K562 (cell line): ENCODE measurements at regions not wholly inside any gene's neighbourhood (a gene's known extent, or its start where the extent isn't known, plus 50 kb on each side); places are given as distances from the start of the nearest gene placed in this dataset.

ENCODE experiments used
- ATAC-seq: fragments of 200-7000 bp; cut with Tn5 transposase; 3 replicates; pipeline ENCODE4 v1.9.1; 2020; ENCODE audit warnings: moderate library complexity
- BruUV-seq: library from RNA; stranded (reverse); fragments of 400-500 nt; replicated peaks from 2 replicates; lab custom pipeline; 2021; lab: Mats Ljungman, UMichigan
- CTCF ChIA-PET: fragments of 300-600 bp; formaldehyde crosslinking; extraction: SDS; loops from one replicate; lab custom pipeline; 2021; ENCODE audit warnings: low intra/inter-chr PET ratio; lab: Yijun Ruan, JAX
- POLR2A ChIA-PET: fragments of 300-600, 350-650 bp; sonication (Branson Sonifier 250); formaldehyde crosslinking; extraction: SDS; loops from one replicate; lab custom pipeline; 2021; ENCODE audit warnings: antibody characterized with exemption, inconsistent platforms; lab: Yijun Ruan, JAX
- DNase-seq, 4 experiments: peaks; one replicate each; pipeline versions ENCODE4 v3.0.0 to v3.0.0-alpha.2; 2011 to 2018; ENCODE audit warnings: low spot score in 3 of 4, mixed read lengths in 3 of 4; ENCODE audit errors: extremely low read depth in 1 of 4
- FAIRE-seq: peaks from 2 replicates; lab custom pipeline; 2011; peaks lifted over from hg19 to GRCh38; lab: Jason Lieb, UNC
- H2AFZ ChIP-seq: 2 replicates; pipeline ENCODE4 v1.6.0; 2011; ENCODE audit warnings: low read depth, low read length, control low read depth, inconsistent platforms
- H3K27ac ChIP-seq: fragments of 200-600 bp; 3 replicates; pipeline ENCODE4 v1.8.0; 2011; ENCODE audit warnings: low read depth, mild to moderate bottlenecking, control low read depth, inconsistent platforms, low read length, moderate library complexity, mixed read lengths; ENCODE audit errors: extremely low read depth
- H3K27me3 ChIP-seq, 2 experiments: fragments of 300-600 bp in 1 of 2; 2 replicates in 1 of 2; 3 replicates in 1 of 2; pipeline versions ENCODE4 v1.6.0 to v1.8.0; 2011; ENCODE audit warnings: inconsistent platforms in 2 of 2, low read length in 2 of 2, mild to moderate bottlenecking in 1 of 2, mixed read lengths in 1 of 2, moderate library complexity in 1 of 2; ENCODE audit not compliant: control insufficient read depth in 2 of 2, insufficient read depth in 2 of 2
- H3K36me3 ChIP-seq: fragments of 300-600 bp; 3 replicates; pipeline ENCODE4 v1.8.0; 2011; ENCODE audit warnings: mild to moderate bottlenecking, low read length, inconsistent platforms; ENCODE audit not compliant: control insufficient read depth, insufficient read depth
- H3K4me1 ChIP-seq, 2 experiments: fragments of 200-600 bp in 1 of 2; replicated peaks in 1 of 2; 2 replicates in 1 of 2; 3 replicates in 1 of 2; pipeline versions ENCODE4 v1.5.1 to v1.8.0; 2011; ENCODE audit warnings: inconsistent platforms in 2 of 2, low read length in 2 of 2, mild to moderate bottlenecking in 1 of 2, mixed read lengths in 1 of 2, moderate library complexity in 1 of 2; ENCODE audit not compliant: control insufficient read depth in 2 of 2, insufficient read depth in 2 of 2
- H3K4me2 ChIP-seq: 2 replicates; pipeline ENCODE4 v1.6.1; 2011; ENCODE audit warnings: low read length, control low read depth, inconsistent platforms, mixed read lengths; ENCODE audit not compliant: insufficient read depth
- H3K4me3 ChIP-seq: fragments of 200-600 bp; sonication (generic), shearing (Covaris generic); 2 replicates; pipeline ENCODE4 v1.5.1; 2016; ENCODE audit warnings: control low read depth, inconsistent platforms
- H3K79me2 ChIP-seq: fragments of 200-600 bp; 3 replicates; pipeline ENCODE4 v1.8.0; 2011; ENCODE audit warnings: low read length, inconsistent platforms; ENCODE audit not compliant: control insufficient read depth, insufficient read depth
- H3K9ac ChIP-seq, 2 experiments: 2 replicates each; pipeline versions ENCODE4 v1.6.0 to v1.6.1; 2011; ENCODE audit warnings: low read depth in 2 of 2, low read length in 2 of 2, control low read depth in 1 of 2, inconsistent platforms in 1 of 2, mild to moderate bottlenecking in 1 of 2, mixed read lengths in 1 of 2; ENCODE audit not compliant: insufficient read depth in 1 of 2
- H3K9me1 ChIP-seq: one replicate; pipeline ENCODE4 v1.6.0; 2011; ENCODE audit warnings: inconsistent platforms, mild to moderate bottlenecking, low read length, moderate library complexity; ENCODE audit not compliant: control insufficient read depth, insufficient read depth
- H3K9me3 ChIP-seq: replicated peaks from 2 replicates; pipeline ENCODE4 v1.5.1; 2011; ENCODE audit warnings: low read depth, low read length, inconsistent platforms; ENCODE audit not compliant: control insufficient read depth, insufficient read depth
- H4K20me1 ChIP-seq: replicated peaks from 2 replicates; pipeline ENCODE4 v1.6.1; 2011; ENCODE audit warnings: low read length, inconsistent platforms, mixed read lengths; ENCODE audit not compliant: control insufficient read depth, insufficient read depth
- GTF3C2 ChIP-seq: IDR thresholded peaks from 3 replicates; pipeline ENCODE4 v1.6.1; 2011; ENCODE audit warnings: borderline replicate concordance, mild to moderate bottlenecking, moderate library complexity; ENCODE audit not compliant: insufficient read length; ENCODE audit errors: extremely low read depth
- MCM5 ChIP-seq: fragments of 450-650 bp; IDR thresholded peaks from 2 replicates; pipeline ENCODE4 v1.6.1; 2016; ENCODE audit warnings: low read depth
- SETDB1 ChIP-seq: IDR thresholded peaks from one replicate; pipeline ENCODE4 v1.6.1; 2012; ENCODE audit warnings: low read length, control low read depth, inconsistent platforms
- WGBS: fragments of 100-300 bp; shearing (Covaris generic); methylation state at CpG from one replicate; pipeline ENCODE4 v1.1.6; 2016; ENCODE audit warnings: low coverage, mixed read lengths; ENCODE audit not compliant: insufficient coverage; ENCODE audit errors: missing lambda C conversion rate; 5-methylcytosine and 5-hydroxymethylcytosine counted together
- in situ Hi-C: fragments of 300-500 bp; cut with MboI; formaldehyde crosslinking; loops from 4 replicates; pipeline ENCODE4 v1.15.0; 2018; ENCODE audit warnings: inconsistent platforms, mixed read lengths
- intact Hi-C: fragments of 100-400 bp; cut with micrococcal nuclease; formaldehyde crosslinking; loops from 2 replicates; pipeline ENCODE4 v1.14.2; 2022

GRCh38 chr5:60163762-60164161 lies 270.2 kb upstream of the PDE4D start (continued):
- TF ChIP-seq GTF3C2 (no peak), MCM5 (no peak)

- no peak for TF ChIP-seq SETDB1
- TF ChIP-seq, all 486 proteins: peak for 0
- WGBS, result 0% methylated on average over 1 of the region's 1 CpG
- H3K4me3 ChIP-seq, result no peak overlapping the region
- intact Hi-C loops (loop anchor here (10.0 kb wide), 1 partner anchor 348 kb away; no protein-coding TSS in a partner anchor), in situ Hi-C loops (no loop called here)
- H3K9me3 ChIP-seq, result no peaks in the 10 kb centered on the region
- DNase-seq (no peak), FAIRE-seq (no peak), ATAC-seq (no peak)
- no peaks in the 10 kb centered on the region for H3K4me1 ChIP-seq
- no peak overlapping the region for H3K27ac ChIP-seq
- H4K20me1 ChIP-seq, result no peaks in the 10 kb centered on the region
- no peak overlapping the region for H3K4me2 ChIP-seq
- no peaks in the 10 kb centered on the region for H3K36me3 ChIP-seq
- POLR2A ChIA-PET, result no interaction called here
- CTCF ChIA-PET, result no interaction called here
- H3K9ac ChIP-seq, result no peak overlapping the region
- no peaks in the 10 kb centered on the region for H3K9me1 ChIP-seq
- H3K79me2 ChIP-seq, result no peaks in the 10 kb centered on the region
- BruUV-seq, result no TSS peak
- H2AFZ ChIP-seq, result no peak overlapping the region
- H3K27me3 ChIP-seq, result no peaks in the 10 kb centered on the region
Observed at GRCh38 chr5:60162441-60162840, 268.9 kb upstream of the PDE4D start.
